ENCODE measurements at regions not wholly inside any gene's neighbourhood (a gene's known extent, or its start where the extent isn't known, plus 50 kb on each side); places are given as distances from the start of the nearest gene placed in this dataset.

DNA sequence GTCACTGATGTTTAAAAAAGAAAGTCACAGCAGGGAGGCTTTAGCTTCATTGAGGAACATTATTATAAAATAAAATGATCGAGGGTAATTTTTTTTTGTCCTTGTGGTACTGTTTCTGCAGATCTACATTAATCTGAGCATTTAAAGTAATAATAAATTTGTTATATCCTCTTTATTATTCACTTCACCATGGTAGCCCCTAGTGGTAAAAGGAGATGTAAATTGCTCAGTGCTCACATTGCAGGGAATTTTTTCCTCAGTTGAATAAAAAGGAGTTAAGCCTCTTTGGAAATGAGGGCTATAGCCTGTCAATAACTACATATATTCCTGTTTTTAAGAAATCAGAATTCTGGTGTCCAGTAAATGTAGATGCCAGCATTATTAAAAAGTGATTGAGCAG lies 99.7 kb upstream of the VPREB1 start:
- DNase-seq: no peak

DNA sequence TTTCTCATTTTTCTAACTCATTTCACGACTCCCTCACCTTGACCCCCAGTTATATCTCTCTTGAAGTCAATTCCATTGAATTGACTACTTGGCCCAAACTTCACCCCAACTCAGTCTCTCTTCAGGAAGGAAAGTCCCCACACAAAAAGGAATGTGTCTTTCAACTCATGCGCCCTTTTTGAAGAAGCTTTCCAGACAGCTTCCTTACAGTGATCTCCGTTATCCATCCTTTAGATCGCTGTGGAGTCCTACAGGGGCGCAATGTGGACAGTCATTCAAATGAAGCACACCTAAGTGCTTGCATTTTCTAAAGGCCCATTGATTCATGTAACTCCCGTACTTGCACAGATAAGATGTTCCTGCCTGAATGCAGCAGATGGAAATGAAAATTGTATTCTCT lies 101.1 kb upstream of the VPREB1 start:
- DNase-seq: no peak

DNA sequence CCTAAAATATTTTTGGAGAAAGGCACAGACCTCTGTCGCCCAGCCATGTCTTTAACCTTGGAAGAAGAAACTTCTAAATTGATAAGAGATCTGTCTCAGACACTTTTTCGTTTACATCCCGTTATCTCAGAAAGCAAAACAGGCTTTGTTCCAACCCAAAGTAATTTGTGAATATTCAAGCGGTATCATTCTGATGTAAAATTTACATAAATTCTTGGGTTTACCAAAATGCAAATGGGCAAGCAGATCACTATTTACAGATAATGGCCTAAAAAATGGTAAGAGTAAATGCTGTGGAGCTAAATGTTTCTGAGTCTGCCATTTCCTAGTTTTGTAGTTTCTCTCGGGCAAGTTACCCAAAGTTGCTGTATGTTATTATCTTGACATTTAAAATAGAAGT lies 101.9 kb upstream of the VPREB1 start:
- no peak for DNase-seq

DNA sequence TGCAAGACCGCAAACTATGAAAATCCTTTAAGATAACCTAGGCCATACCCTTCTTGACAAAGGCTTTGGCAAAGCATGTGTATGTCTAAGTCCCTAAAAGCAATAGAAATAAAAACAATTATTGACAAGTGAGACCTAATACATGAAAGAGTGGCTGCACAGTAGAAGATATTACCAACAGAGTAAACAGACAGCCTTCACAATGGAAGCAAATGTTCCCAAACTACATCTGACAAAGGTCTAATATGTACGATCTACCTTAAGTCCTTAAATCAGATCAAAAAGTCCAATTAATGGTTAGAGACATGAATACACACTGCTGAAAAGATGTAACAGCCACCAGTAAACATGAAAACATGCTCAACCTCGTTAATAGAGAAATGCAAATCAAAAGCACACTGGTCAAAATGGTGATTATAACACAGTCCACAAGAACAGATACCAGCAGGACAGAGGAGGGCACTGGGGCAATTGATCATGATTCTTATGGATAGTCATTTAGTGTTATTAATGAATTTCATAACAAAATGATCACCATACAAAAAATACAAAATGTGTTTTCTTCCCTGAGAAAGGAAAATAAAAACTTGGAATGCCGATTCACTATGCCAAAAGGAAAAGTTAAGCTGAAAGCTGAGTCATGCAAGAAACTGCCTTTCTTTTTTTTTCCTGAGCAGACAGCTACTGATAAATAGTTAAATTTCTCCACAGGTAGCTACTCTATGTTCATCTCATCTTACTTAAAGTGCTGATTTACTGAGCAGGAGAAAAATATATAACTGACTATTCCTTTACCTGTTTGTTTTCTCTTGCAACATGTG lies 102.6 kb upstream of the VPREB1 start:
- no peak for DNase-seq

DNA sequence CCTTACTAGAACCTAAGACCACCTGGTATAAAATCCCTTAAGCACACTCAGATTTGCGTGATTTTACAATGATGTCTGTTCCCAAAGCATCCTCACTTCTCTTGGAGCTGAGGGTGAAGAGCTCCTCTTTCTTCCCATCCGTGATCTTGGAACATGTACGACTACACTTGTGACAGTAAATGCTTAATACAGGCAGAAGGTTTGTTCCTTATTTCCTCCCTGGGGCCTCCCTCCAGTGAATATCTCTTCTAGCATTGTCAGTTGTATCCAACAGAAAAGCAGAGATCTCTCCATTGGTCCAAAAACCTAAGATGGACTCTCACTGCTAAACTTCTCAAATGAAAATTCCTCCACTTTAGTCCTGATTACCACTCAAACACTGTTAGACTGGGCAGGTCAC lies 103.6 kb upstream of the VPREB1 start:
- no peak for DNase-seq

DNA sequence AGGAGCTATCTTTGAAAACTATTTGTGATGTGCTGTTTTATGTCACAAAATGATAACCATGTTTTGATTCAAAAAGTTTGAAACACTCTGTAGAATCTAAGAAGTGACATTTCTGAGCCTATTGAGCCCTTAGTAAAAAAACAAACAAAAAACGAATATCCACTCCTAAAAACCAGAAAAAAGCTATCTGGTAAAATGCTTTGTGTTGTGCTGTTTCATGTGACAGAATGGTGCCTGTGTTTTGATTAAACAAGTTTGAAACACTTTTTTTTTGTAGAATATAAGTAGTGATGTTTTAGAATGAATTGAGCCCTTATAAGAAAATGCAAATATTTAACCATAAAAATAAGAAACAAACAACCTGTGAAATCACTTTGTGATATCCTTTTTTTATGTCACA lies 105.2 kb upstream of the VPREB1 start:
- no peak for DNase-seq

DNA sequence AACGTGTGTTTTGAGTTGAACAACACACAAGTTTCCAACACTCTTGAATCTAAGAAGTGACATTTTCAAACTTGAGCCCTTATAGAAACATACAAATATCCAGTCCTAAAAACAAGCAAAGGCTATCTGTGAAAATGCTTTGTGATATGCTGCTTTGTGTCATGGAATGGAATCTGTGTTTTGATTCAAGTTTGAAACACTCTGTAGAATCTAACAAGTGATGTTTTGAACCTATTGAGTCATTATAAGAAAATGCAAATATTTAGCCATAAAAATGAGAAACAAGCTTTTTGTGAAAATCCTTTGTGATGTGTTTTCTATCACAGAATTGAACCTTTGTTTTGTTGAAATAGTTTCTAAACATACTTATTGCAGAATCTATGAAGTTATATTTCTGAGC lies 105.7 kb upstream of the VPREB1 start:
- no peak for DNase-seq

DNA sequence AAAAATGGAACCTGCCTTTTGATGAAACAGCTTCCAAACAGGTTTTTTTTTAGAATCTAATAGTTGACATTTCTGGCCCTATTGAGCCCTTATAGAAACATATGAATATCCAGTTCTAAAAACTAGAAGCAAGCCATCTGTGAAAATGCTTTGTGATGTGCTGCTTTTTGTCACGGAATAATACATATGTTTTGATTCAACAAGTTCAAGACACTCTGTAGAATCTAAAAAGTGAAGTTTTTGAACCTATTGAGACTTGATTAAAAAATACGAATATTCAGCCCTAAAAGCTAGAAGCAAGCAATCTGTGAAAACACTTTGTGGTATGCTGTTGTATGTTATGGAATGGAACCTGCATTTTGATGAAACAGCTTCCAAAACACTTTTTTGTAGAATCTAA lies 106.7 kb upstream of the VPREB1 start:
- DNase-seq: no peak

DNA sequence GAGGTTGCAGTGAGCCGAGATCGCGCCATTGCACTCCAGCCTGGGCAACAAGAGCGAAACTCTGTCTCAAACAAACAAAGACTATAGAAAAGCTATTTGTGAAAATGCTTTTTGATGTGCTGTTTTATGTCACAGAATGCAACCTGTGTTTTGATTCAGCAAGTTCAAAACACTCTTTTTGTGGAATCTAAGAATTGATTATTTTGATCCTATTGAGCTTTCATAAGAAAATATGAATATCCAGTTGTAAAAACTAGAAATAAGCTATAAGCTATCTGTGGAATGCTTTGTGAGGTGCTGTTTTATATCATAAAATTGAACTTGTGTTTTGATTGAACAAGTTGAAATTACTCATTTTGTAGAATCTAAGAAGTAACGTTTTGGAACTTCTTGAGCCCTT lies 110.7 kb upstream of the VPREB1 start:
- no peak for DNase-seq

DNA sequence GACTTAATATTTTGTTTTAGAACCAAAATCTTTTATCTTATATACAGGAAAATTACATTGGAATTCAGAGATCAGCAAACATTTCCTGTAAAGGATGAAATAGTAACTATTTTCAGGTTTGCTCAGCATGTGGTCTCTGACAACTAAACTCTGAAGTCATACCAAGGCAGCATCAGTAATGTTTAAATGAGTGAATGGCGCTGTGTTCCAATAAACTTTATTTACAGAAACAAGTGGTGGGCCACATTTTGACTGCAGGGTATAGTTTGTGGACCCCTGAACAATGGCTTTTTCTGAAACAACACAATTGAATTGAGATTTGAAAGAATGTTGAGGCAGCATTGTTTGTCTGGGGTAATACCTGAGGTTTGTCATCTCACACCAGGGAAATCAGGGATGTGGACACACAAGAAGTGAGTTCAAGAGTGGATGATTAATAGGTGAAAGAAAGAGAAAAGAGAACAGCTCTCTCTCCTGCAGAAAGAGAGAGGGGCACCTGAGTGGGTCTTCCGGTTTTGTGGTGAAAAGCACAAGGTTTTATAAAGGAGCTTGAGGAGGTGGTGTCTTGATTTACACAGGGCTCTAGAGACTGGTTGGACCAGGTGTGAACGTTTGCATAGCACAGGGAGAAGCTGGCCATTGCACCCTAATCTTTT lies 113.5 kb upstream of the VPREB1 start:
- DNase-seq: no peak

DNA sequence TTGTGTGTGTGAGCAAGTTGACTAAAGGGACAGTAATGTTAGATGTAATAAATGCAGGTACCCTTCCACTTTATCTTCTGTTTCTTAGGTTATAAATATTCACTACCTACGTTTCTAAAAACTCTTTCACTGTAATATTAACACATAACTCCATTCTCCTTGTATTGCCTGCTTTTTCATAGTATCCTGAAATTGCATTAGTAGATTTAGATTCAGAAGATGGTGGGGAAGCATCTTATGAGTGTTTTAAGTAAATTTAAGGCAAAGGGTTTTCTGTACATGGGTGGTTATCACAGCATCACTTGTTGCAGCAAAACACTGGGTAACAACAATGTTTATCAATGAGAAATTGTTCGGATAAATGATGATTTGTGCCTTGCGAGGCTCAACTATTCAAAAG lies 115.2 kb upstream of the VPREB1 start:
- DNase-seq: no peak

DNA sequence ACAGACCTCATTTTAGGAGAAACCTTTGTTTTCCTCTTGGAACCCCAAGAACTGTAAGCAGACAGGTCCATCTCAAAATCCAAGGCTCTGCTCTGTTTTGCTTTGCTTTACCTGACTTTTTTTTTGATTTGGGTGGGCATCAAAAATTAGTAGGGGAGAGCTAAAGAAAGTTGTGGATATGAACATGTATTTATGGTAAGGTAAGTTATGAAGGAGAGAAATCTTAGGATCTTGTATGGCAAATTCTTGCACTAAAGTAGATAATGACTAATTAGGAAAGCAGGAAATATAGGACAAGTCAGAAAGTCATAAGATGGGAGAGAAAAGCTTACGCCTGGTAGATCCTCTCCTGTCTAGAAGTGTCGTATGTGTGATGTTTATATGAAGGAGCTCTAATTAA lies 116.1 kb upstream of the VPREB1 start:
- no peak for DNase-seq

DNA sequence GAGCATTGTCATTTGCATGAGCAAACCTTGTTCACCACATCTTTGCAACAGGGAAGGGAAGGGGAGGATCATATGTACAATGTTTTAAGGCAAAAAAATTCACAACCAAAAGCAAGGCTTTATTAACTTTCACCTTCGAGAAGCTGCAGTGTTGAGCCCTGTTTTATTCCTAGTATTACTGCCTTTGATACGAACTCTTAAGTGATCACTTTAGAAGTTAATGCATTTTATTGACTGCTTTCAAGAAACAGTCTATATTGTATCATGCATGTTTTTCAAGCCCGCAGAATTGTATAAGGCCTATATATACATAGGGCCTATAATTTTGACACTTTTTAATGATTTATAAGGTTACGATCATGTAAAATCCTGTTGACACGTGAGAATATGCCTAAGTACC lies 117.5 kb upstream of the VPREB1 start:
- no peak for DNase-seq

DNA sequence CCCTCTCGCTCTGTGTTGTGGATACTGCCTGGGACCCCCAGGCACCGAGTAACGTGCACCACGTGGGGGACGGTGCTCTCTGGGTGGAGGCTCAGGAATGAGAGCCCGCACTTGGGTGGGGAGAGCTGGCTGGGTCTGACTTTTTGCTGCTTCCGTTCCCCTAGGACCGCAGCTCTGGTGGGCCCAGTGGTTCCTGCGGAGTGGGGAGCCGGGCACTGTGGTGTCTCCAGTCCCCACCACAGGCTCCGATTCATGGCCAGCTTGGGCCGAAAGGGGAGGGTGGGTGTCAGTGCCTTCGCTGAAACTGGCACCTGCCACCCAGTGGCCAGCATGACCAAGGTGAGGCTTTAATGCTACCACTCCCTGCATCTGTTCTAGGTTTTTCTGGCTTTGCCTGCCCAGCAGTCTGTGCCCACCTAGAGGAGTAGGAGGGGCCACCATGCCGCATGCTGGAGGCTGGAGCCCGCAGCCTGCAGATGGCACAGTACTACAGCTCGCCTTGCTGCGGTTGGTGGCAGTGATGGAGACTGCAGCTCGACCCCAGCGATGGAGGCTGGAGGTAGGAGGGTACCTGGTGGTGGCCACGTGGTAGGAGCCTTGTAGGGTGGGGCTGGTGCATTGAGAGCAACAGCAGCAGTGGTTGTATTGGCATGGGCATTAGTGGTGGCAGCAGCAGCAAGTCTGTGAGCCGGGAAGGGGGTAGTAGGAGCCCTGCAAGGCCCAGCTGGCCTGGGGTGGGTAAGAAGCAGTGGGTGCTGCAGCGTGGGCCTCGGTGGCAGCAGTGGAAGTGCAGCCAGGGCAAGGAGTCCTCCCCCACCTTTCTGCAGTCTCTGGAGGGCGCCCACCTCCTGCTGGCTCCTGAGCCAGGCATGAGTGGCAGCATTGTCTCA lies 118.8 kb upstream of the VPREB1 start:
- DNase-seq: no peak

DNA sequence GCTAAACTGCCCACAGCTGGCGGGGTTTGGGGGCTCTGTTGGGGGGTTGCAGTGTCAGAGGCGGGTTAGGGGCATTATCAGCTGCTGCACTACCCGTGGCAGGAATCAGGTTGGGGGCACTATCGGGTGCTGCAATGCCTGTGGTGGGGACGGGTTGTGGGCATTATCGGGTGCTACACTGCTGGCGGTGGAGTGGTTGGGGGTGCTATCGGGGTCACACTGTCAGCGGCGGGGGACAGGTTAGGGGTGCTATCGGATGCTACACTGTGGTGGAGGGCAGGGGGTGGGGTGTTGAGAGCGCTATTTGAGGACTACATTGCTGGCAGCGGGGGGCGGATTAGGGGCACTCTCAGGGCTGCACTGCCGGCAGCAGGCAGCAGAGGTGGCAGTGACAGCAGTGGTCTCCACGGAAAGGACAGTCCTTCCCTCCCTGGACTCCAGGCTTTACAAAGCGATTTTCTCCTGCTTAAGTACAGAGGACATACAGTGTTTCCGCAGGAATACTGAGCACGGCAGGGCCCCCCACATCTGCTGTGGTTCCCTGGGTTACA lies 119.5 kb upstream of the VPREB1 start:
- DNase-seq: no peak

DNA sequence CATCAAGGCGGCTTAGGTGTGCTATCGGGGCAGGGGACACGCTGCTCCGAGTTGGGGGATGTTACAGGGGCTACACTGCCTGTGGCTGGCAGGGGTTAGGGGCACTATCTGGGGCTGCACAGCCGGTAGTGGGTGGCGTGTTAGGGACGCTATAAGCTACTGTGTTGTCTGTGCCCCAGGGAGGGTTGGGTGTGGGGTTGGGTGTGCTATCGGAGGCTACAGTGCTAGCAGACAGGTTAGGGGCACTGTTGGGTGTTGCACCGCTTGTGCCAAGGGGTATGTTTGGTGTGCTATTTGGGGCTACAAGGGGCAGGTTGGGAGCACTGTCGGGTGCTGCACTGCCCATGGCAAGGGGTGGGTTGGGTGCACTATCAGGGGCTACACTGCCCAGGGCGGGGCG lies 120.2 kb upstream of the VPREB1 start:
- DNase-seq: no peak

DNA sequence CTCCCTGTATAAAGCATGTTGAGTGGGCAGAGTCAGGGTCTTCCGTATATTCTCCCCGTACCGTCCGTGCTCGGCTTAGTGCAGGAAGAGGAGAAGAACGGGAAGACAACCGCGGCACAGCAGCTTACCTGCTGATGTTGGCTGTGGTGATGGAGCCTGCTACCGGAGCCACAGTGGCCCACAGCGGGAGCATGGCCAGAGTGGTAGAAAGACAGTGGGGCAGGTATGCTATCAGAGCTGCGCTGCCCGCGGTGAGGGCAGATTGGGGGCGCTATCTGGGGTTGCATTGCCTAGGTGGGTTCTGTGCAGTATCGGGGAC lies 120.7 kb upstream of the VPREB1 start:
- DNase-seq: no peak

DNA sequence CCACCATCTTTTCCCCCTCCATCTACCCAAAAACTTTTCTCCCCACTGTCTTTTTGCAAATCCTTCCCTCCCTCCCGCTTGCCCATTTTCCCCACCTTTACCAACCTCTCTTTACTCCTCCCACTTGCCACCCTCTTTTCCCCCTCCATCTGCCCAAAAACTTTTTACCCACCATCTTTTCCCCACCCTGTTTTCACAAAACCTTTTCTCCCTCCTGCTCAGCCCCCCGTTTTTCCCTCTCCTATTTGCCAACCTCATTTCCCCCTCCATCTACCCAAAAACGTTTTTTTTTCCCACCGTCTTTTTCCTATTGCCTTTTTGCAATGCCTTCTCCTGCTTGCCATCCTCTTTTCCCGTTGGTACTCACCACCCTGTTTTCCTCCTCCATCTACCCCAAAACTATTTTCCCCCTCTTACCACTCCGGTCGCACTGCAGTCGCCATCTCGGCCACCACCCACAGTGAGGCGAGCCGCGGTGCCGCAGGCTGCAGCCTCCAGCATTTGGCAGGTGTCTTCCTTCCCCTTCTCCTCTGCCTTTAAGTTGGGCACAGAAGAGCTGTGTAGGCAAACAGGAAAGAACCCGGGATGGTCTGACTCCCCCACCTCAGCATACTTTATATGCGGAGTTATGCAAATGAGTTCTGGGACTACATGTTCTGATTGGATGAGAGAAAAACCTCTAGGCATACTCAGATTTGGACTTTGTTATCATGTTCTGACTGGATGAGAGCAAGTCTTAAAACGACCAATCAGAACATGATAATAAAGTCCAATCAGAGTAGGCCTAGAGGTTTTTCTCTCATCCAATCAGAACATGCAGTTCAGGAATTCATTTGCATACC lies 121.2 kb upstream of the VPREB1 start:
- no peak for DNase-seq

DNA sequence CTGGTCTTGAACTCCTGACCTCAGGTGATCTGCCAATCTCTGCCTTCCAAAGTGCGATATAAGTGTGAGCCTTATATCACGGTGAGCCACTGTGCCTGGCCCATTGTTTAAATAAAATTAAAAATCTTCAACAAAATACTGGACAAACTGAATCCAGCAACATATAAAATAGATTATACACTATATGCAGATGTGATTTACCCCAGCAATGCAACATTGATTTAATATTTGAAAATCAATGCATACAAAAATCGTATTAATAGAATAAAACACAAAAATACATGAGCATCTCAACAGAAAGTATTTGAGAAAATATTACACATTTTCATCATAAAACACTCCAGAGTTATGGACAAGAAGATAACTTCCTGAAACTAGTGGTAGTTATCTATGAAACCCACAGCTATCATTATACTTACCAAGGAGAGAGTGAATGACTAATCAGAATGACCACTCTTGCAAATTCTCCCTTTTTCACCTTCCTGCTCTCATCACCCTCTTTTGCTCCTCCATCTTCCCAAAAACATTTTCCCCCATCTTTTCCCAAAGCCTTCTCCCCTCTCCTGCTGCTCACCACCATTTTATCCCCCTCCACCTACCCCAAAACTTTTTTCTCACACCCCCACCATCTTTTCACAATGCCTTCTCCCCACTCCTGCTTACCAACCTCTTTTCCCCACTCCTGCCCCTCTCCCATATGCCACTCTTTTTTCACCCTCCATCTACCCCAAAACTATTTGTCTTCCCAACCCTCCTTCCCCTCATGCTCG lies 122.1 kb upstream of the VPREB1 start:
- DNase-seq: no peak

DNA sequence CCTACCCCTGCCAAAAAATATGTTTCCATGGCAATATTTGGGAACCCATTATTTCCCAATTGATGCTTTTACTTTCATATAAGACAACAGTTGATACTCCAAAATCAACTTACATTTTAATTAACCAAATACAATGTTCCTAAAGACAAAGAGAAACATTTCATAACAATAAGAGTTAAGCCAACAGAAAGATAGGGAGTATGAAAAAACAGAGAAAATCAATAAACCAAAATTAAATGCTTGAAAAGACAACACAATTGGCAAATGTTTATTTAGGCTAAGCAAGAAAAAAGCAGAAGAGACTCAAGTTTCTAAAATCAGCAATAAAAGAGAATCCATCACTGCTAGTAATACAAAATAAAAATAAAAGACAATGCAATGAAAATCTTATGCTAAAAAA lies 123.1 kb upstream of the VPREB1 start:
- DNase-seq: no peak

DNA sequence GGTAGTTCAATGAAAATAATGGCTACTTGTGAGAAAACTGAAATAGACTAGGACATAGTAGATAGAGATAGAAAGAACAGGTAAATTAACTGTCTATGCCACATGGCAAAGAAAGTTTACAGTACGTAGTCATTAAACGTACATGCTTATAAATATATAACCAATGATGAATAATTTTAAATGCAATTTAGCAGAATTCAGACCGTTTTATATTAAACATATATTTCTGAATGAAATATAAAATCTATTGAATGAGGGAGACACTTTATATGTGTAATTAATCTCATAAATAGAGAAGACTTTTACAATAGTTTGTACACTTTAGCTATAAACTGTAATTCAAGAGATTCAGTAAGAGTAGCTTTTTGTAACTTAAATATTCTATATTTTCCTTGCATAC lies 124.4 kb upstream of the VPREB1 start:
- no peak for DNase-seq

DNA sequence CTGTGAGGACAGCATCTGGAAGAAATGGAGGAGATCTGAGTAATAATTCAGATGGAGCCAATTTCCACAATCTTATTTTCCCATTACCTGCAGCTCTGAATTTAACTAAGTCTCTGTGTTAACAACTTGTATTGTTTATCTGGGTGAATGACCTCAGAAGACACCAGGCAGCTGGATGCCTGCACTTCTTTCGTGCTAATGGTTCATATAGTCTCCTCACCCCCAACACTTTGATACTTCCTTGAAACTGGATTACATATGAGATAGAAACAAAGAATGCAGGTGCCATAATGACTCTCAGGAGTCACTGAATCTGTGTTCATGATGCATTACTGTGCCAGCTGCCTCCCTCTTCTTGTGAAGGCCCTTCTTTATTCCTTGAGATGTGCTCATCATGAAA lies 125.6 kb upstream of the VPREB1 start:
- no peak for DNase-seq

Measured in fibroblast of skin of right quadriceps (primary cell).